ENCODE measurements at regions not wholly inside any gene's neighbourhood (a gene's known extent, or its start where the extent isn't known, plus 50 kb on each side); places are given as distances from the start of the nearest gene placed in this dataset.

GRCh38 chr15:98120561-98120960 lies 160.1 kb downstream of the ARRDC4 start:
- H4K20me1 ChIP-seq (ENCODE audit: control insufficient read depth, insufficient read depth, low read length, poor library complexity, severe bottlenecking) = no peaks in the 10 kb centered on the region
- H3K27ac ChIP-seq (ENCODE audit: low read length in 2 of 2) = no peak overlapping the region
- no peaks in the 10 kb centered on the region for H3K27me3 Mint-ChIP-seq
- no peaks in the 10 kb centered on the region for H3K9me3 Mint-ChIP-seq (ENCODE audit: insufficient read depth)
- no peak overlapping the region for H3K4me3 Mint-ChIP-seq
- H3K9me3 ChIP-seq (ENCODE audit: control extremely low read depth in 1 of 3, control insufficient read depth in 2 of 3, insufficient read depth in 1 of 3, low read length in 2 of 3) = no peaks in the 10 kb centered on the region
- intact Hi-C loops (cut with micrococcal nuclease) = no loop called here
- H3K4me2 ChIP-seq (replicated peaks; ENCODE audit: low read depth, low read length, poor library complexity, severe bottlenecking) = no peak overlapping the region
- WGBS (ENCODE audit: insufficient coverage) = 100% methylated on average over 1 of the region's 3 CpGs
- no peak overlapping the region for H3K9ac ChIP-seq (ENCODE audit: low read length)
- POLR2A ChIA-PET = no interaction called here
- no peak overlapping the region for H3K4me3 ChIP-seq (ENCODE audit: control extremely low read depth in 1 of 5, extremely low read depth in 1 of 5, insufficient read depth in 1 of 5, low read depth in 2 of 5, low read length in 4 of 5)
- H3K79me2 ChIP-seq (ENCODE audit: control insufficient read depth, insufficient read depth, low read length) = no peaks in the 10 kb centered on the region
- H3K27me3 ChIP-seq (replicated peaks in 1 of 4; ENCODE audit: control extremely low read depth in 1 of 4, control insufficient read depth in 3 of 4, insufficient read depth in 4 of 4, low read length in 3 of 4) = no peaks in the 10 kb centered on the region
- TF ChIP-seq EZH2 (IDR thresholded peaks at IDR 0.05; ENCODE audit: borderline replicate concordance, insufficient read depth, low read depth, low read length, poor library complexity, severe bottlenecking) = no peak
- H3K4me1 Mint-ChIP-seq = no peaks in the 10 kb centered on the region
- H2AFZ ChIP-seq (ENCODE audit: insufficient read depth, low read depth, low read length, poor library complexity, severe bottlenecking) = no peak overlapping the region
- no peaks in the 10 kb centered on the region for H3K4me1 ChIP-seq (ENCODE audit: control insufficient read depth in 2 of 2, insufficient read depth in 2 of 2, low read length in 2 of 2)
- H3K36me3 ChIP-seq (replicated peaks in 1 of 2; ENCODE audit: control extremely low read depth in 1 of 2, control insufficient read depth in 1 of 2, extremely low read depth in 1 of 2, insufficient read depth in 2 of 2, low read length in 1 of 2) = no peaks in the 10 kb centered on the region
- no peak overlapping the region for H3K27ac Mint-ChIP-seq
- CTCF ChIA-PET = no interaction called here
- DNase-seq = no peak
- ATAC-seq (ENCODE audit: low read depth) = no peak

- POLR2A ChIA-PET = no interaction called here
- Histone ChIP-seq H3K36me3 (replicated peaks in 1 of 2; ENCODE audit: control extremely low read depth in 1 of 2, control insufficient read depth in 1 of 2, extremely low read depth in 1 of 2, insufficient read depth in 2 of 2, low read length in 1 of 2) (no peaks in the 10 kb centered on the region), H3K4me3 (ENCODE audit: control extremely low read depth in 1 of 5, extremely low read depth in 1 of 5, insufficient read depth in 1 of 5, low read depth in 2 of 5, low read length in 4 of 5) (no peak overlapping the region), H3K9me3 (ENCODE audit: control extremely low read depth in 1 of 3, control insufficient read depth in 2 of 3, insufficient read depth in 1 of 3, low read length in 2 of 3) (no peaks in the 10 kb centered on the region), H3K27me3 (replicated peaks in 1 of 4; ENCODE audit: control extremely low read depth in 1 of 4, control insufficient read depth in 3 of 4, insufficient read depth in 4 of 4, low read length in 3 of 4) (no peaks in the 10 kb centered on the region), H3K27ac (ENCODE audit: low read length in 2 of 2) (no peak overlapping the region), H3K9ac (ENCODE audit: low read length) (no peak overlapping the region), H4K20me1 (ENCODE audit: control insufficient read depth, insufficient read depth, low read length, poor library complexity, severe bottlenecking) (no peaks in the 10 kb centered on the region), H3K4me1 (ENCODE audit: control insufficient read depth in 2 of 2, insufficient read depth in 2 of 2, low read length in 2 of 2) (no peaks in the 10 kb centered on the region), H3K4me2 (replicated peaks; ENCODE audit: low read depth, low read length, poor library complexity, severe bottlenecking) (no peak overlapping the region), H2AFZ (ENCODE audit: insufficient read depth, low read depth, low read length, poor library complexity, severe bottlenecking) (no peak overlapping the region), H3K79me2 (ENCODE audit: control insufficient read depth, insufficient read depth, low read length) (no peaks in the 10 kb centered on the region)
- no peaks in the 10 kb centered on the region for H3K9me3 Mint-ChIP-seq (ENCODE audit: insufficient read depth)
- no peaks in the 10 kb centered on the region for H3K4me1 Mint-ChIP-seq
- 86% methylated on average over 5 of the region's 5 CpGs for WGBS (ENCODE audit: insufficient coverage)
- no peak overlapping the region for H3K27ac Mint-ChIP-seq
- no peaks in the 10 kb centered on the region for H3K27me3 Mint-ChIP-seq
- intact Hi-C loops (cut with micrococcal nuclease) = no loop called here
- TF ChIP-seq, protein P1, sequence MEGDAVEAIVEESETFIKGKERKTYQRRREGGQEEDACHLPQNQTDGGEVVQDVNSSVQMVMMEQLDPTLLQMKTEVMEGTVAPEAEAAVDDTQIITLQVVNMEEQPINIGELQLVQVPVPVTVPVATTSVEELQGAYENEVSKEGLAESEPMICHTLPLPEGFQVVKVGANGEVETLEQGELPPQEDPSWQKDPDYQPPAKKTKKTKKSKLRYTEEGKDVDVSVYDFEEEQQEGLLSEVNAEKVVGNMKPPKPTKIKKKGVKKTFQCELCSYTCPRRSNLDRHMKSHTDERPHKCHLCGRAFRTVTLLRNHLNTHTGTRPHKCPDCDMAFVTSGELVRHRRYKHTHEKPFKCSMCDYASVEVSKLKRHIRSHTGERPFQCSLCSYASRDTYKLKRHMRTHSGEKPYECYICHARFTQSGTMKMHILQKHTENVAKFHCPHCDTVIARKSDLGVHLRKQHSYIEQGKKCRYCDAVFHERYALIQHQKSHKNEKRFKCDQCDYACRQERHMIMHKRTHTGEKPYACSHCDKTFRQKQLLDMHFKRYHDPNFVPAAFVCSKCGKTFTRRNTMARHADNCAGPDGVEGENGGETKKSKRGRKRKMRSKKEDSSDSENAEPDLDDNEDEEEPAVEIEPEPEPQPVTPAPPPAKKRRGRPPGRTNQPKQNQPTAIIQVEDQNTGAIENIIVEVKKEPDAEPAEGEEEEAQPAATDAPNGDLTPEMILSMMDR (IDR thresholded peaks at IDR 0.05) = no peak
- TF ChIP-seq EZH2 (IDR thresholded peaks at IDR 0.05; ENCODE audit: borderline replicate concordance, insufficient read depth, low read depth, low read length, poor library complexity, severe bottlenecking) = no peak
- ATAC-seq (ENCODE audit: low read depth) = no peak
- DNase-seq = no peak
- H3K4me3 Mint-ChIP-seq = no peak overlapping the region
- CTCF ChIA-PET = no interaction called here
Observed at GRCh38 chr15:98121536-98121935, 161.0 kb downstream of the ARRDC4 start.
